NCI-H748 (cell line): ENCODE measurements at regions not wholly inside any gene's neighbourhood (a gene's known extent, or its start where the extent isn't known, plus 50 kb on each side); places are given as distances from the start of the nearest gene placed in this dataset.
"Not testable (repeated sequence)": the region's sequence is repeated elsewhere in the genome, so short reads cannot be mapped to it uniquely, and the experiment has no call there.

Experiments used
- DNase-seq: peaks from one replicate; lab custom pipeline; 2025; ENCODE audit not compliant: unreplicated experiment; lab: John Stamatoyannopoulos, UW

DNA sequence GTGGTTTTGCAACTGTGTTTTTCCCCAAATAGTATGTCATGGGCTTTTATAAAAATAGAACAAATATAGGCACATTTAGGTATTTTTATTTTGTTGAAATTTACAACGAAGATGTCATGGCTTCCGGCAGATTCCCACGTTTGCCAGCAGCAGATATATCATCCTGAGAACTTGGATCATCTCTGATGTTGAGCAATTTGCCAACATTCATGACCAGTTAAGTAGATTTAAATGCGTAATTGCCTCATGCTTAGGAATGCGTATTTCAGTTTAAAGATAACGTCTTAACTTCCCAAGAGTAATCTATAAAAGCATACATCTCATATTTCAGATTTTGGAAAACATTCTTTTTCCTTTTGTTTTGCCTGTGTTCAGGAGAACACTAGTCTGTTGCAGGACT, 457.8 kb downstream of the QKI start:
- DNase-seq: no peak

DNA sequence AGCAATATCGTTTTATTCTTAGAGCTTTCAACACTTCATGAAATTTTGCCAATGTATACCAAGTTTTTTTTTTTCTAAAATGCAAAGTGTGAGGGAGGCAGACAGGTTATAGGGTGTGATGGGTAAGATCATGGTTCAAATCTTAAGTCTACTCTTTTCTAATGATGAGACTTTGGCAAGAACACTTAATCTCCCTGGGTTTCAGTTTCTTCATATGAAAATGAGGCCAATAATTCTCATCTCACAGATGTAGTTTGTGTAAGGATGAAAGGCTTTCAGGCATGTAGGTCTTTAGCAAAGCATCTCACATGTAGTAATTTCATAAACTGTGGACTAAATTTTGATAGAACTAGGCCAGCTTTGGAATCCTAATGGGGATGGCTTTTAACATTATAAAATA, 457.1 kb downstream of the QKI start:
- no peak for DNase-seq

DNA sequence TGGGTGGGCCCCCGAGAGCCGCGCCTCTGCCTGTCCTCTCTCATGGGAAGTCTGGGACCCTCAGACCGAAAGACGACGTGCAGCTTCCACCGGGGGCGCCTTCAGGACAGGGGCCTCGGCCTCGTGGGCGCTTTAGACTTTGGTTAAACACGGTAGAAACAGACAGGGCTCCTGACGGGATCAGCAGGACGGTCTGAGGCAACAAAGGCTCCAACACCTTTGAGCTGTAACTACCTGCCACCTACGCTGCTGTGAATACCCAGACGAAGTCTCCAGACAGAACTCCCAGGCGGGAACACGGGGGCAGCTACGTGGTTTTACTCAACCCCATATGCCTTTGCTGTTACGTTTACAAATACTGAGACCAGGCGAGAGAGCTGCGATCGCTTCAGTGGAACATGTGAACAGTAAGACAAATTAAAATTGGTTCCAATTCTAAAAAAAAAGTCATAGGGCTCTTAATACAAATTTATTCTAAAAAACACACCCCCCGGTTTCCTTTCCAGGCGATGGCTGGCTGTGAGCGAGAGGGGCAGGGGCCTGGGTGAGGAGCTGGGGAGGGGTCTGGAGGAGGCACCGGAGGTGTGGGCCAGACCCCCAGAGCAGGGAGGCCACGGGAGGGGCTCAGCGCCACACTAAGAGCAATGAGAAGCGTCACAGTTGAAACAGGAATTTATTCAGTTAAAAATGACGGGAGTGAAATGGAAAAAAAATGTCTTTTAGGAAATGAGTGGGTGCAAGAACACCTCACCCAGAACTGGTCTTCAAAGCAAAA, 453.2 kb downstream of the QKI start:
- DNase-seq: no peak

DNA sequence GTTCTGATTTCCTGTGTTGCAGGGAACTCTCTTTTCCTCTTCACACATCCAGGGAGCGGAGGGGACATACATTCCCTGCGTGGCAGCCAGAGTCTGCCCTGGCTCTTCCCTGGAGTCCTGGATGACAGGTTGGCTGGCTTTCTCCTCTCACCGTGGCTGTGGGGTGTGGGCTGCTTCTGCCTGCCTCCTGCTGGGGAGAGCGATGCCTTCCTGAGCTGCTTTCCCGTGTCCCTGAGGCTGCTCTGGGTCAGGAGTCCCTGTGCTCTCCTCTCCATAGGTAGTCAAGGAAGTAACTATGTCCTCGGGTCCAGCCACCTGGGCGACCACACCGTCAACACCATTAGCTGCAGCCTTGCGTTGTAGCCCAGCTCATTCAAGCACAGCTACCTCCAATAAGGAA, 451.7 kb downstream of the QKI start:
- no peak for DNase-seq

DNA sequence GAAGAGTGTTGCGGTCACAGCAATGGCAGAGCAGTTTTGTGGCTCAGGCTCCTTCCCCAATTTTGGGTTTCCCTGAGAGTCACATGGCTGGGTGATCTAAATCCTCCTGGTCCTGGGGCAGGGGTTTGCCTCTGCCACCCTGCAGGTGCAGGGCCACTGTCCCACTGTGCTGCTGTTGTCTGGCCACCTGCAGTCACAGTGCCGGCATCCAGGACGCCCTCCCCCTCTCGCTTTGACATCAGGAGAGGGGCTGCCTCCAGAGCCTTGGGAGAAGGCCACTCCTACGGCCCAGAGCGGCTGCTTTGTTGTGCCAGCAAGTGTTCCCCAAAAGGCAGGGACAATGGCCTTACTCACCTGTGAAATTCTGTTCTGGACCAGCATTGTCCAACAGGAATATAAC, 449.0 kb downstream of the QKI start:
- DNase-seq: no peak

DNA sequence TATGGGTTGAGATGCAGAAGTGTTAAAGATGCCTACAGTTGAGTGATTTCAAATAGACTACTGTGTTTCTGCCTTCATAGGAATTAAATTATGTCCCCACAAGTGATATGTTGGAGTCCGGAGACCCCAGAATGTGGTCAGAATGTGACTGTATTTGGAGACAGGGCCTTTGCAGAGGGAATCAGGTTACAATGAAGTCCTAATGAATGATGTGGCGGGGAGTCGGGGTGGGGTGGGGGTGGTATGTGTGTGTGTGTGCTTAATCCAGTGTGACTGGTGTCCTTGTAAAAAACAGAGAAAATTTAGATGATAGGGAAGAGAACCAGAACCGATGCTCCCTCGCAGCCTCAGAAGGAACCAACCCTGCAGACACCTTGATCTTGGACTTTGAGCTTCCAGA, 448.2 kb downstream of the QKI start:
- no peak for DNase-seq

DNA sequence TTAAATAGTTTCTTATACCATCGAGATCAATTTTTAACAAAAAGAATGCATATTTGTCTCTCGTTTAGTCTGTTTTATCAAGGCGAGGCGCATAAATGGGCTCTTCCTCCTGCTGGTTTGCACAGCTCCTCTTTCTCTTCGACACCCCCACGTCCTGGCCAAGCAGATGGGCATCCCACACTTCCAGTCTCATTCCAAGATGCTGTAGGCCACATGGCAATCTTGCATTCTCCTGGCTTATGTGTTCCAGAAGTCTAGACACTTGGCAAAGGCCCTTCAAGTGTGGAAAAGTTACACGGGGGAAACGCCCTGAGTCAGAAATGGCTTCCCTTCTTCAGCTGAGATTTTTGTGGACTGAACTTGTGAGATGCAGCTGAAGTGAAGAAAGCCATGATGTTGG, 447.1 kb downstream of the QKI start:
- DNase-seq: no peak

DNA sequence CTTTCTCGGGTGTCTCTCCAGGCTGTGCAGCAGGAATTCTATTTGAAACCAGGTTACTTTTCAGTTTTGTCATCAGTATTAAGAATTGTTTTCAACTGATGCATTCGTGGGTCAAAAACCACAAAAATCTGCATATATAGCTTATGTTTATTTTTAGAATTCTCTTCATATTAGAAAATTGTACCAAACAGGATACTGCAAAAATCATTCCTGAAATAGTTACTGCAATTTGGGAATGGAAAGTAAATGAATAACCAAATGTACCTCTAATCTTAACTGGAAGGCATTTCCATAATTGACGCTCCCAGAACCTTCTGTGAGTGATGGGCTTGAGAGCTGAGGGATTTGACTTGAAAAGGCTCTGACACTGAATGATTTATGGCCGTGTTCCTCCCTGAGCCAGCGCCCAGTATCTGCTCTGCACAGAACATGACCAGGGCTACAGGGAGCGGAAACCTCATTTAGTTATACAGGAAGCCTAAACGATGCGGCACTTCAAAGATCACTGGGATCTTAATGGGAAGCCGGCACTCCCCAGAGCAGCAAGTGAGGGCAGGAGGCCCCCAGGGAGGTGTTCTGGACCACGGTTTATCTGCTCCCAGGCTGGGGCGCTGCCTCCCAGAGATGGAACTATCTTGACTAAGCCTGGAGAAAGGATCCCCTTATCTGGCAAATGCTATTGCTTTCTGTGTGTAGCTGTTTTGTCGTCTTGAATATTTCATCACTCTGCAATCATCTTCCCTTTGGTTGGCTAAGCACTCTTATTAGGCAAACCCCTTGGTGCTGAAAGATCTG, 446.0 kb downstream of the QKI start:
- DNase-seq: no peak

DNA sequence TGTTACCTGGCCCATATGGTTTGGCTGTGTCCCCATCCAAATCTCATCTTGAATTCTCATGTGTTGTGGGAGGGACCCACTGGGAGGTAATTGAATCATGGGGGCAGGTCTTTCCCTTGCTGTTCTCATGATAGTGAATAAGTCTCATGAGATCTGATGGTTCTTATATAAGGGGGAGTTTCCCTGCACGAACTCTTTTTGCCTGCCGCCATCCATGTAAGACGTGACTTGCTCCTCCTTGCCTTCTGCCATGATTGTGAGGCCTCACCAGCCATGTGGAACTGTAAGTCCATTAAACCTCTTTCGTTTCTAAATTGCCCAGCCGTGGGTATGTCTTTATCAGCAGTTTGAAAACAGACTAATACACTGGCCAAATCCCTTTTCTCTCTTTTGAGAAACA, 444.4 kb downstream of the QKI start:
- not testable (repeated sequence) for DNase-seq

DNA sequence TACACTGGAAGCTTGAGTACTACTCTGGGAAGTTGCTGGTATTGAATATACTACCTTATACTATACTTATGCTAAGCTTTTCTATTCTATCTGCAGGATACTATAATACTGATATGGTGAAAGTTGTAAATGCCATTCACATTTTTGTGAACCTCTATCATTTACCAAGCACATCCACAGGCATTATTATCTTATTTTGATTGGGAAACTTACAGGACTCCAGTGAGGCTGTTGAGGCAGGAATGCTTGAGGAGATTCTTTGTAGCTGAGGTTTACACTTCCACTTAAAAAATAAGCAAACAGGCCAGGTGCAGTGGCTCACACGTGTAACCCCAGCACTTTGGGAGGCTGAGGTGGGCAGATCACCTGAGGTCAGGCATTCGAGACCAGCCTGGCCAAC, 442.9 kb downstream of the QKI start:
- no peak for DNase-seq

DNA sequence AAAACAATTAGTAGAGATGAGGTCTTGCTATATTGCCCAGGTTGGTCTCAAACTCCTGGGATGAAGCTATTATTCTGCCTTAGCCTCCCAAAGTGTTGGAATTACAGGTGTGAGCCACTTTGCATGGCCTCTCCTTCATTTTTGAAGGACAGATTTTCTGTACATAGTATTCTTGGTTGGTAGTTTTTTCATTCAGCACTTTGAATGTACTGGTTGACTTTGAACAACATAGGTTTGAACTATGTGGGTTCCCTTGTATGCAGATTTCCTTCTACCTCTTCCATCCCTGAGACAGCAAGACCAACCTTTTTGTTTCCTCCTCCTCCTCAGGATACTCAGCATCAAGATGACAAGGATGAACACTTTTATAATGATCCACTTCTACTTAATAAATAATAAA, 436.4 kb downstream of the QKI start:
- no peak for DNase-seq

DNA sequence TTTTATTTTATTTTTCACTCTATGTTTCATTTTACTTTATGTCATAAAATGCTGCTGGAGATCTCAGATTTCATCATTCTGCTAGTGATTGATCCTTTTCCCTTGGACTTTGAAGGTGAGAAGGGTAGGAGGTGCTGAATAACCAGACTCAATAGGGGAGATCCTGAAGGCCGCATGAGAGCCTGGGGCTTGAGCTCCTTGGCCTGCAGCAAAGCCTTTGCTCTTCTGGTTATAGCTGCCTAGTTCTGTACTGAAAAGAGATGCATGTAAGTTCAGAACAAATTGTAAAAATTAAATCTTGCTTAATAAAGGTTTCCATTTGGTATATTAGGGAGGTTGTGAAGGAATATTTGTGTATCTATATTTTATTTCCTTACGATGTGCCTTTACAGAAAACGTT, 430.2 kb downstream of the QKI start:
- no peak for DNase-seq

DNA sequence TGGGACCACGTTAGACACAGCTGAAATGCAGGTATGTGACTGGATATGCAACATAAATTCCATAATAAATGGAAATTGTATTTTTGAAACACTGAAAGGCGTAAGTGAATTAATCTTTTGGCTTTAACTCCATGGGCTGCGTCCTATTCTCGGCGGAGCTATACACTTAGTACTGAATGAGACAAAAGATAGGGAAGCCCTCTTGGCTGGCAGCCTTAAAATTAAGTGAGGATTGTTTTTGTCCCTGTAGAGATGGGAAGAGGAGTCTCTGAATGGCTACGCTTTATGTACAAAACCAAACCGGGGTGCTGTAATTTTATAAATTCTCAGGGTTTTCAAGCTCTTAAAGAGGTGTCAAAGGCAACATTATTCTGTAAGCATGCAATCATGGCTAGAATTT, 429.8 kb downstream of the QKI start:
- DNase-seq: no peak

DNA sequence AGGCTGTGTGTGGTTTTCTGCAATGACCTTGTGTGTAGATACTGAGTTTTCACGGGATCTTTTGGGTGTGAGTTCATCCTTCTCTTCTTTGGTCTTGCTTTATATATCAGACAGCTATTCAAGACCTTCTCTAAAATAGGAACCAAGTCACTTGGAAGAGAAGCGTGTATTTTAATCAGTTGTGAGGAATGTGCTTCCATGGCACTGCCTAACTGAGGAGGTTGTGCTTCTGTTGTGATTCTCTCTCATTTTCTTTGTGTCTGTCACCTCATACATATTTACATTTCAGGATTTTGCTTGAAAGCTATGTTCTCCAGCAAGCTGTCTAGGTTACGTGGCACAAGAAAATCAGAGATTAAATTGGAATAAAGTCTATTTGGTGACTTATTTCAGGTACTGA, 428.7 kb downstream of the QKI start:
- no peak for DNase-seq

DNA sequence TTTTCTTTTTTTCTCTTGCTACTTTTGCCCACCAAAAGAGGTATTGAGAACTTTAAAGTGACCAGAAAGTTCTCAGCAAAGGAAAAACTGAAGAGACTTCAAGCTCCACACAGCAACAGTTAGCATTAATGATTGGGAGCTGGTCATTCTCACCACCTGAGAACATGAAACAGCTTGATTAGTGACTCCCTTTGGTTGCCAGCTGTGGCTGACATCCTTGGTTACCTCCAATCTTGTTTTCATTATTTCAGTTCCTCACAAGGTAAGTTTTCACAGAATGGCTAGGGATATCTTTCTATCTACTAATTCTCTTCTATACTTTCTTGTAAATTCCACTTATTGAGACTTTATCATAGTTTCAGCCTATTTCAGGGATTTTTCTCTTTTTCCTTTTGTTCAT, 427.9 kb downstream of the QKI start:
- no peak for DNase-seq

DNA sequence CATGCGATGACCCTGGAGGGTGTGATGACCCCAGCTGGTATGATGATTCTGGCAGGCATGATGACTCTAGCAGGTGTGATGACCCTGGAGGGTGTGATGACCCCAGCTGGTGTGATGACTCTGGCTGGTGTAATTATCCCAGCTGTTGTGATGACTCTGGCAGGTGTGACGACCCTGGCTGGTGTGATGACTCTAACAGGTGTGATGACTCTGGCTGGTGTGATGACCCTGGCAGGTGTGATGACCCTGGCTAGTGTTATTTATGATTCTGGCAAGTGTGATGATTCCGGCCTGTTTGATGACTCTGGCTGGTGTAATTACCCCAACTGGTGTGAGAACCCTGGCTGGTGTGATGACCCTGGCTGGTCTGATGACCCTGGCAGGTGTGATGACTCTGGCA, 427.2 kb downstream of the QKI start:
- peak; percentile 6 for DNase-seq

DNA sequence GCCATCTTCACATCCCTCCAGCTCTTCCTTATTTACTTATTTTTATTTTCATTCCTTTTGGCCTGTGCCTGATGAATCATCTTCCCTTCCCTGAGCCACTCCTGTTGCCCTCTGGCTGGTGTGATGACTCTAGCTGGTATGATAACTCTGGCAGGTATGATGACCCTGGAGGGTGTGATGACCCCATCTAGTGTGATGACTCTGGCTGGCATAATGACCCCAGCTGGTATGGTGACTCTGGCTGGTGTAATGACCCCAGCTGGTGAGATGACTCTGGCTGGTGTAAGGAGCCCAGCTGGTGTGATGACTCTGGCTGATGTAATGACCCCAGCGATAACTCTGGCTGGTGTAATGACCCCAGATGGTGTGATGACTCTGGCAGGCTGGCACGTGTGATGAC, 426.8 kb downstream of the QKI start:
- no peak for DNase-seq

DNA sequence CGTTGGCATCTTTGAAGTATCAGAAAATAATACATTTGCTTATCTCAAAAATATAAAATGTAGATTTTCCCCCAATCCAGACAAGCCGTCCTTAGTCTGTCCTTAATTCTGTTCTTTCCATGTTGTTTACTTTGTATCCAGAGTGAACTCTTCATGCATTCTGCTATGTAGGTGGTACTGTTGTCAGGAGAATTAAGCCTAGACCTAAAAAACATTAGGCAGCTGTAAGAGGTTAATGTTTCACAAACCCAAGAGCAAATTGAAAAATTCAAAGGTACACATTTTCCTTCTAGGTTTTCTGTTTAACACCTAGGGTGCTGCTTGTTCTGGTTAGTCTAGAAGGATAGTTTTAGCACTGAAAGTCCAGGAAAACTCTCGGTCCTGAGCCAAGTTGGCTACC, 426.4 kb downstream of the QKI start:
- no peak for DNase-seq

DNA sequence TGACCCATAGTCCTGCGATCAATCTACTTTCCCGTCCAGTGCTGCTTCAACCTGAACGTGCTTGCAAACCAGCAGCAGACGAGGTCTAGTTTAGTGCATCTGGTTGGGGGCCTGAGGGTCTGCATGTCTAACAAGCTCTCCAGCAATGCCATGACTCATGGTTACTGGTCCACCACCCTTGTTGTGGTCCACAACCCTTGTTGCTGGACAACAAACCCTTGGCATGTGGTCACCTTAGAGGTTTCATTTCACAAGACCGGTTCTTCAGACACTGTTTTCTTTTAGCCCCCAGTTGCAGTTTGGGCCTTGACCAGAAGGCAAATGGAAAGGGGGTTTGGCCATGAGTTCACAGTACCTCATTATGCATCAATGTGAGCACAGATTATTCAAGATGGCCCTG, 424.8 kb downstream of the QKI start:
- no peak for DNase-seq

DNA sequence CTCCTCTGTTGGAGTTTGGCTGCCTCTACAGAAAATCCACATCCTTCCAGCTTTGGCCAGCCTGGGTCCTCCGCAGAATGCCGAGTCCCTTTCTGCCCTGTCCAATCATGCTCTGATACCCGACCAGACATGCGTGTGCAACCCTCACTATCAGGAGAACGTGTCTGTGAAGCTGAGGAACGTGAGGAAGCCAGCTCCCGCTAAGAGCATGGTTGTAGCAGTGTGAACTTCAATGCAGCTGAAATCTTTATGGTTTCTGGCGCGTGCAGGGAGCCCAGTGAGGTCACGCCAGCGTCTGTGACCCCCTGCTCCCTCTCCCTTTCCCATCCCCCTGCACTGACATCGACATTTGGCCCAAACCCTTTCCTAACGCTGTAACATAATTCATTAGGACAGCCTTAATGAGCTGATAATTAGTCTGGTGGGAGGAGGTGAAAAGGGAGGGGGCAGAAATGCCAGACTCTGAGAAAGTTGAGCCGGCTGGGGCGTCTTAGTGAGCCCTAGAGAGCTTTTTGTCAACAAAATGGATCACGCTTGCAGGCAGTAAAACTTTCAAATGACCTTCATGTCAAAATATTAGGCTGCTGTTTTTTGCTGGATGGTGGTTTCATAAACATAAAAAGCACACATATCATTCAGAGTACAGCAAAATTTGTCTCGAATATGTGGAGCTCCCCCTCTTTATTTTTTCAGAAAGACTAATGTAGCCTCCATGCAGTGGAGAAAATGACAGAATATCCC, 423.3 kb downstream of the QKI start:
- DNase-seq: no peak

DNA sequence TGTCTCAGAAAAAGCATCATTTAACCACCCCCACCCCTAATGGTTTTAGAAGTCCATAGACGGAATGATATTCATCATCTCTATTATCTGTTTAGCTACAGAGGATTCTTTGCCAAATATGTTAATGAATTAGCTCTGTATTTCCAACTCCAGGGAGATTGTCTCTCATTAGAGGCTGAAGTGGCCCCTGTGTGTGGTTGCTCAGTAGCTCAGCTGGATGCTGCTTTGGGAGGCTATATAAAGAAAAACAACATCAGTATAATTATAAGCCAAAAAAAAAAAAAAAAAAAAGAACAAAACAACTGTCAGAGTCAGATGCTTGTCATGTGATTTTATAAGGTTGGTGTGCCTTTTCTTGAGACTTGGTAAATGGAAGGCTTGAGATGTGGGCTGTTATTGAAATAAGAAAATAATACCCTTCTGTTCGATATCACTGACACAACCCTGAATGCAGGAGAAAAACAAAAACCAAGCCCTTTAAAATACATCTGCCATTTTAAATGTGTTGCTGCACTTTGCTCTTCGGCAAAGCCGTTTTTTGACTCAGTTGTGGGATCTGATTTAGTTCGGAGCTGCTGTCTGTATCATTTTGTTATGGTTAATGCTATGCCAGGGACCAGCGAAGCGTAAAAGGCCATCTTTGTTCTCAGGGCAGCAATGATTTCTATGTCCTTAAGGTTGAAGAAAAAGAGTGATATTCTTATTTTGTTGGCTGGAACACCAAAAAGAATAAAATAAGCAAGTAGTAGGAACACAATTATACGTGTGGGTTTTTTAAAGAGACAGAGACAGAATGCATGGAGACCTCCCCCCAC, 422.6 kb downstream of the QKI start:
- peak; percentile 17 for DNase-seq
